GM23248 (cell line): ENCODE measurements at regions not wholly inside any gene's neighbourhood (a gene's known extent, or its start where the extent isn't known, plus 50 kb on each side); places are given as distances from the start of the nearest gene placed in this dataset.

Experiments used
- EZH2 ChIP-seq: fragments of 200-600 bp; sonication (generic); IDR thresholded peaks from 2 replicates; pipeline ENCODE4 v1.6.1; 2018; ENCODE audit warnings: antibody characterized with exemption, mild to moderate bottlenecking; ENCODE audit not compliant: insufficient read depth, poor library complexity, severe bottlenecking
- EZH2phosphoT487 ChIP-seq: fragments of 200-600 bp; sonication (generic); IDR thresholded peaks from 2 replicates; pipeline ENCODE4 v1.6.1; 2018; ENCODE audit warnings: antibody characterized with exemption, moderate library complexity, mild to moderate bottlenecking, low read depth; ENCODE audit not compliant: insufficient read depth

- TF ChIP-seq EZH2 (no peak), EZH2phosphoT487 (no peak)
Measured at GRCh38 chr12:131525795-131526508, 184.9 kb upstream of the SFSWAP start.
